ENCODE measurements at regions not wholly inside any gene's neighbourhood (a gene's known extent, or its start where the extent isn't known, plus 50 kb on each side); places are given as distances from the start of the nearest gene placed in this dataset.

DNA sequence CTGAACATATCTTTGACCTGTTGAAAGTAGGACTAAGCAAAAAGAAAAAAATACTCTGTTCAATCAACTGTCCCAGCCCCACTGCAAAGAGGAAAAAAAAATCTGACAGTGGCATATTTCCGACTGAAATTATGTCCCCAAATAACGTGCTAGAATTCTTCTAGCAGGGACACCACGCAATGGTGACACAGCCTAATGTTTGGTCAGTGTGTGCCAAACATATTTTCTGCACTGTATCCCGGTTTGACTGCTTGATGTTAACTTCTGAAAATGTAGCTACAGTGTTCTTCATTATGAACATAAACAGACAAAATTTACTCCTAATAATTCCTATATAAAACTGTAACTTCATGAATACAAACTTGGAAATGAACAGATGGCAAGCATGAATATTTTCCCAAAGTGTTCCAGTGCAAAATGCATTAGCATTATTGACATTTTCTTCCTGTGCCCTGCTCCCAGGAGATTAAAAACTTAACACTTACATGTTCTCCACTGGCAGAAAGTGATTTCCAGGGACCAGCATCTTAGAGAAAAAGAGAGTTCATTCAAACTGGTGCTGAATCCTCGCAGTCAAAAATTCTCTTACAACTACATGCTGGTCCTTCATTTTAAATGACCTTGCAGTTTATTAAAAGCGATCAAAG lies 72.4 kb upstream of the SYT1 start:
- no peak for DNase-seq (ENCODE audit: low spot score)

GRCh38 chr12:78793491-78793890 lies 71.1 kb upstream of the SYT1 start:
- DNase-seq (ENCODE audit: low spot score), result no peak

- DNase-seq (ENCODE audit: low spot score), result no peak
Observed at GRCh38 chr12:78793982-78794381, 70.6 kb upstream of the SYT1 start.

GRCh38 chr12:78795934-78796445 lies 68.6 kb upstream of the SYT1 start:
- DNase-seq (ENCODE audit: low spot score), result no peak

GRCh38 chr12:78797196-78797931 lies 67.2 kb upstream of the SYT1 start:
- no peak for DNase-seq (ENCODE audit: low spot score)

- DNase-seq (ENCODE audit: low spot score), result no peak
Observed at GRCh38 chr12:78799649-78800048, 64.9 kb upstream of the SYT1 start.

DNA sequence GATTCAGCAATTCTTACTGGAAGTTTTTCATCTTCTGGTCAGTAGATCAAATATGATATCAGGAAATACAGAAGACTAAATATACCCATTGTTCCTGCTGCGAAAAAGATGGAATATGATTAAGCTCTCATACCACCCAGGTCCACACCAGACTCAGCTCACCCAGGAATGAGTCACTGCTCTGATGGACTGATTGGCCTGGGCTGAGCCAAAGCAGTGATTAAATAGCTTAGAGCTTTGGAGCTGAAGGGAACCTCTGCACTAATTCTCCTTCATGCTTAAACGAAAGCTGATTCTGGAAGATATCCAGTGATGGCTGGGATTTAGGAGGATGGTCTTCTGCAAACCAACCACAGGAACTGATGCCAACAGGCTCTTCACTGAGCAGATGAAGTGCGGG lies 62.0 kb upstream of the SYT1 start:
- peak; percentile 5 for DNase-seq (ENCODE audit: low spot score)

GRCh38 chr12:78804262-78804661 lies 60.3 kb upstream of the SYT1 start:
- no peak for DNase-seq (ENCODE audit: low spot score)
